SK-N-SH treated with all-trans-retinoic acid at 6 μM for 48 hours (cell line): ENCODE measurements at regions not wholly inside any gene's neighbourhood (a gene's known extent, or its start where the extent isn't known, plus 50 kb on each side); places are given as distances from the start of the nearest gene placed in this dataset.

Experiments
- ARNTL ChIP-seq: fragments of 450-650 bp; formaldehyde crosslinking; IDR thresholded peaks from 2 replicates; pipeline ENCODE4 v1.5.0; 2020; ENCODE audit warnings: low read depth, mild to moderate bottlenecking, moderate library complexity, borderline replicate concordance
- CREB5 ChIP-seq: fragments of 250-450 bp; sonication (Bioruptor Pico); IDR thresholded peaks from 2 replicates; pipeline ENCODE4 v1.5.1; 2020; ENCODE audit warnings: low read depth, mild to moderate bottlenecking, moderate library complexity
- CSDC2 ChIP-seq: fragments of 250-450 bp; sonication (Bioruptor Pico); IDR thresholded peaks from 2 replicates; pipeline ENCODE4 v1.5.0; 2020; ENCODE audit warnings: mild to moderate bottlenecking, moderate library complexity
- ESRRG ChIP-seq: fragments of 250-450 bp; sonication (Bioruptor Pico); IDR thresholded peaks from 2 replicates; pipeline ENCODE4 v1.6.1; 2021; ENCODE audit warnings: mild to moderate bottlenecking
- GLIS3 ChIP-seq: fragments of 250-450 bp; sonication (Bioruptor Pico); IDR thresholded peaks from 2 replicates; pipeline ENCODE4 v1.5.0; 2020; ENCODE audit warnings: mild to moderate bottlenecking, moderate library complexity
- POU6F1 ChIP-seq: fragments of 250-450 bp; sonication (Bioruptor Pico); IDR thresholded peaks from 2 replicates; pipeline ENCODE4 v1.8.0; 2021; ENCODE audit warnings: low read depth, mild to moderate bottlenecking, moderate library complexity, borderline replicate concordance
- PPARA ChIP-seq: fragments of 250-450 bp; sonication (Bioruptor Pico); IDR thresholded peaks from 2 replicates; pipeline ENCODE4 v1.5.0; 2020; ENCODE audit warnings: mild to moderate bottlenecking, borderline replicate concordance
- RARB ChIP-seq: fragments of 250-450 bp; sonication (Bioruptor Pico); IDR thresholded peaks from 2 replicates; pipeline ENCODE4 v1.8.0; 2021; ENCODE audit warnings: mild to moderate bottlenecking, moderate library complexity
- SNAI2 ChIP-seq: fragments of 250-450 bp; sonication (Bioruptor Pico); IDR thresholded peaks from 2 replicates; pipeline ENCODE4 v1.5.0; 2020; ENCODE audit warnings: mild to moderate bottlenecking, moderate library complexity
- TCF4 ChIP-seq: fragments of 250-450 bp; sonication (Bioruptor Pico); IDR thresholded peaks from 2 replicates; pipeline ENCODE4 v1.8.0; 2021; ENCODE audit warnings: mild to moderate bottlenecking, moderate library complexity, borderline replicate concordance
- ZFP3 ChIP-seq: fragments of 250-450 bp; sonication (Bioruptor Pico); IDR thresholded peaks from 2 replicates; pipeline ENCODE4 v1.5.0; 2020; ENCODE audit warnings: mild to moderate bottlenecking, moderate library complexity
- ZFP30 ChIP-seq: fragments of 450-650 bp; formaldehyde crosslinking; IDR thresholded peaks from 2 replicates; pipeline ENCODE4 v1.5.0; 2022; ENCODE audit warnings: mild to moderate bottlenecking, moderate library complexity
- TF ChIP-seq, protein P1 (sequence below): fragments of 250-450 bp; sonication (Bioruptor Pico); IDR thresholded peaks from 2 replicates; pipeline ENCODE4 v1.5.0; 2020; ENCODE audit warnings: mild to moderate bottlenecking, moderate library complexity
- TF ChIP-seq, protein P2 (sequence below): fragments of 250-450 bp; sonication (Bioruptor Pico); IDR thresholded peaks from 2 replicates; pipeline ENCODE4 v1.8.0; 2020; ENCODE audit warnings: mild to moderate bottlenecking, moderate library complexity, borderline replicate concordance

- no peak for TF ChIP-seq RARB (CRISPR knock-in tag)
- no peak for TF ChIP-seq ZFP3 (CRISPR knock-in tag)
- no peak for TF ChIP-seq SNAI2 (CRISPR knock-in tag)
- no peak for TF ChIP-seq ZFP30
- TF ChIP-seq GLIS3, result no peak
- TF ChIP-seq PPARA (CRISPR knock-in tag), result no peak
- no peak for TF ChIP-seq ESRRG (CRISPR knock-in tag)
- TF ChIP-seq, protein P1, sequence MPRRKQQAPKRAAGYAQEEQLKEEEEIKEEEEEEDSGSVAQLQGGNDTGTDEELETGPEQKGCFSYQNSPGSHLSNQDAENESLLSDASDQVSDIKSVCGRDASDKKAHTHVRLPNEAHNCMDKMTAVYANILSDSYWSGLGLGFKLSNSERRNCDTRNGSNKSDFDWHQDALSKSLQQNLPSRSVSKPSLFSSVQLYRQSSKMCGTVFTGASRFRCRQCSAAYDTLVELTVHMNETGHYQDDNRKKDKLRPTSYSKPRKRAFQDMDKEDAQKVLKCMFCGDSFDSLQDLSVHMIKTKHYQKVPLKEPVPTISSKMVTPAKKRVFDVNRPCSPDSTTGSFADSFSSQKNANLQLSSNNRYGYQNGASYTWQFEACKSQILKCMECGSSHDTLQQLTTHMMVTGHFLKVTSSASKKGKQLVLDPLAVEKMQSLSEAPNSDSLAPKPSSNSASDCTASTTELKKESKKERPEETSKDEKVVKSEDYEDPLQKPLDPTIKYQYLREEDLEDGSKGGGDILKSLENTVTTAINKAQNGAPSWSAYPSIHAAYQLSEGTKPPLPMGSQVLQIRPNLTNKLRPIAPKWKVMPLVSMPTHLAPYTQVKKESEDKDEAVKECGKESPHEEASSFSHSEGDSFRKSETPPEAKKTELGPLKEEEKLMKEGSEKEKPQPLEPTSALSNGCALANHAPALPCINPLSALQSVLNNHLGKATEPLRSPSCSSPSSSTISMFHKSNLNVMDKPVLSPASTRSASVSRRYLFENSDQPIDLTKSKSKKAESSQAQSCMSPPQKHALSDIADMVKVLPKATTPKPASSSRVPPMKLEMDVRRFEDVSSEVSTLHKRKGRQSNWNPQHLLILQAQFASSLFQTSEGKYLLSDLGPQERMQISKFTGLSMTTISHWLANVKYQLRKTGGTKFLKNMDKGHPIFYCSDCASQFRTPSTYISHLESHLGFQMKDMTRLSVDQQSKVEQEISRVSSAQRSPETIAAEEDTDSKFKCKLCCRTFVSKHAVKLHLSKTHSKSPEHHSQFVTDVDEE, result no peak
- no peak for TF ChIP-seq CREB5
- TF ChIP-seq, protein P2, sequence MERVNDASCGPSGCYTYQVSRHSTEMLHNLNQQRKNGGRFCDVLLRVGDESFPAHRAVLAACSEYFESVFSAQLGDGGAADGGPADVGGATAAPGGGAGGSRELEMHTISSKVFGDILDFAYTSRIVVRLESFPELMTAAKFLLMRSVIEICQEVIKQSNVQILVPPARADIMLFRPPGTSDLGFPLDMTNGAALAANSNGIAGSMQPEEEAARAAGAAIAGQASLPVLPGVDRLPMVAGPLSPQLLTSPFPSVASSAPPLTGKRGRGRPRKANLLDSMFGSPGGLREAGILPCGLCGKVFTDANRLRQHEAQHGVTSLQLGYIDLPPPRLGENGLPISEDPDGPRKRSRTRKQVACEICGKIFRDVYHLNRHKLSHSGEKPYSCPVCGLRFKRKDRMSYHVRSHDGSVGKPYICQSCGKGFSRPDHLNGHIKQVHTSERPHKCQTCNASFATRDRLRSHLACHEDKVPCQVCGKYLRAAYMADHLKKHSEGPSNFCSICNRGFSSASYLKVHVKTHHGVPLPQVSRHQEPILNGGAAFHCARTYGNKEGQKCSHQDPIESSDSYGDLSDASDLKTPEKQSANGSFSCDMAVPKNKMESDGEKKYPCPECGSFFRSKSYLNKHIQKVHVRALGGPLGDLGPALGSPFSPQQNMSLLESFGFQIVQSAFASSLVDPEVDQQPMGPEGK (CRISPR knock-in tag), result no peak
- TF ChIP-seq TCF4 (CRISPR knock-in tag), result no peak
- no peak for TF ChIP-seq POU6F1 (CRISPR knock-in tag)
- TF ChIP-seq CSDC2 (CRISPR knock-in tag), result no peak
- TF ChIP-seq ARNTL (CRISPR knock-in tag), result no peak
These were observed 731.9 kb upstream of the PCDH10 start for GRCh38 chr4:132417220-132417619.
